ENCODE measurements at regions not wholly inside any gene's neighbourhood (a gene's known extent, or its start where the extent isn't known, plus 50 kb on each side); places are given as distances from the start of the nearest gene placed in this dataset.
"Not testable (repeated sequence)": the region's sequence is repeated elsewhere in the genome, so short reads cannot be mapped to it uniquely, and the experiment has no call there.

DNA sequence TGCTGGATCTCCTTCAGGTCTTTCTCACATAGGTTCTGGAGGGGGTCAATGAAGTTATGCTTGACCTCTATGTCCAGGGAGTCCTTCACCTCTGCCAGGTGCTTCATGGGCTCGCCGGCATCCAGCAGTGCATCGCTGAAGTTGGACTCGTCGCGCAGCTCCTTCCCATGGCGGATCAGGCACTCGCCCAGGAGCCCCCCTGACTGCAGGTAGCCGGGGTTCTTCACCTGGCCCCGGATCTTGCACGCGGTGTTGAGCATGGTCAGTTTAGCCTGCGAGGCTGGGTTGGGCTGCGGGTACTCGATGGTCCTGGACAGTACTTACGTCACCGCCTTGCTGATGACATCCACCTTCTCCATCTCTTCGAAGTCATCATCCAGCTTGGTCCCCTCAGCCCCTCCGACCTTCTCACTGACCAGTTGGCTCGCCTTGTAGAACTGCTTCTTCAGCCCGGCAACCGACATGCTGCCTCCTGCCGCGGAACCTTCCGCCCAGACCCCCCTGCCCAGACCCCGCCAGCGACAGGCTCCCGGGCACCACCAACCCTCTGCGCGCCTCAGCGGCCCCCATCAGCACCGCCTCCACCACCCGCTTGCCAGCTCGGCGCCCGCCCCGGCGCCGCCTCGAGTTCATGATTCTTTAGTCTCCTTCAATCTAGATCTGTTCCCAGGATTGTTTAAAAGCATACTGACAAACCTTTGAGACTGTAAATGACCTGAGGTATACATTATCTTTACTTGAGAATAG is 99.8 kb downstream of the KPNA2 start:
- DNase-seq (ENCODE audit: low spot score) (no peak), FAIRE-seq (no peak)

GRCh38 chr17:68141050-68141449 is 105.5 kb downstream of the KPNA2 start:
- FAIRE-seq (no peak), DNase-seq (ENCODE audit: low spot score) (no peak)

GRCh38 chr17:68142595-68142994 is 105.2 kb upstream of the AMZ2 start:
- DNase-seq (ENCODE audit: low spot score) (no peak), FAIRE-seq (no peak)

- no peak for FAIRE-seq
- DNase-seq (ENCODE audit: low spot score) = no peak
Measured at GRCh38 chr17:68143425-68143824, 104.4 kb upstream of the AMZ2 start.

GRCh38 chr17:68145088-68145487 is 102.8 kb upstream of the AMZ2 start:
- FAIRE-seq (no peak), DNase-seq (ENCODE audit: low spot score) (no peak)

- DNase-seq (ENCODE audit: low spot score) (no peak), FAIRE-seq (no peak)
Measured at GRCh38 chr17:68148936-68149335, 98.9 kb upstream of the AMZ2 start.

DNA sequence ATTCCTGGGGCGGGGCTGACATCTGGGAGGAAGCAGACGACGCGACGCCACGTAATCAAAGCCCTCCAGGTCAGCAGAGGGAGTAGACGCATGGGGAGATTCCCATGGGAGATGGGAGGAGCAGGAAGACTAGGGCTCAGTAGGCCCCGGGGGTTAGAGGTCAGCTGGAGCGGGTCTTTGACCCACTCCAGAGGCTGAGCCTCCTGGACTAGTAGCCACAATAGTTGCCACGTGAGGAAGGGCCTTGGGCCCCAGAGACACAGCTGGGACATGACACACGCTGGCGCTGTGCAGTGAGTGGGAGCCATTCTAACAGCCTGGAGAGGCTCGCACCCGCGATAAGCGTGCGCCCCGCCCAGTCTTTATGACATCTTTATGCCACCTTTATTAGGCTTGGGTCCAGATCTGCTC is 95.7 kb upstream of the AMZ2 start:
- DNase-seq (ENCODE audit: low spot score) (no peak), FAIRE-seq (no peak)

- DNase-seq (ENCODE audit: low spot score) (no peak), FAIRE-seq (no peak)
Measured at GRCh38 chr17:68155692-68156091, 92.2 kb upstream of the AMZ2 start.

- DNase-seq (ENCODE audit: low spot score) = peak; percentile 62
- peak; percentile 82 for FAIRE-seq
Measured at GRCh38 chr17:68161644-68162428, 86.0 kb upstream of the AMZ2 start.

- DNase-seq (ENCODE audit: low spot score); FAIRE-seq: not testable (repeated sequence)
Measured at GRCh38 chr17:68168273-68169164, 79.3 kb upstream of the AMZ2 start.

DNA sequence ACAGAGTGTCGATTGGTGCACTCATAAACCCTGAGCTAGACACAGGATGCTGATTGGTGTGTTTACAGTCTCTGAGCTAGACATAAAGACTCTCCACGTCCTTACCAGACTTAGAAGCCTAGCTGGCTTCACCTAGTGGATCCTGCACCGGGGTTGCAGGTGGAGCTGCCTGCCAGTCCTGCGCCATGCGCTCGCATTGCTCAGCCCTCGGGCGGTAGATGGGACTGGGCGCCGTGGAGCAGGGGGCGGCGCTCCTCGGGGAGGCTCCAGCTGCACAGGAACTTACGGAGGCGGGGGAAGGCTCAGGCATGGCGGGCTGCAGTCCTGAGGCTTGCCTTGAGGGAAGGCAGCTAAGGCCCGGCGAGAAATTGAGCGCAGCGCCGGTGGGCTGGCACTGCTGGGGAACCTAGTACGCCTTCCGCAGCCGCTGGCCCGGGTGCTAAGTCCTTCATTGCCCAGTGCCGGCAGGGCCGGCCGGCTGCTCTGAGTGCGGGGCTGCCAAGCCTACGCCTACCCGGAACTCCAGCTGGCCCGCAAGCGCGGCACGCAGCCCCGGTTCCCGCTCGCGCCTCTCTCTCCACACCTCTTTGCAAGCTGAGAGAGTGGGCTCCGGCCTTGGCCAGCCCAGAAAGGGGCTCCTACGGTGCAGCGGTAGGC is 78.5 kb upstream of the AMZ2 start:
- DNase-seq (ENCODE audit: low spot score); FAIRE-seq: not testable (repeated sequence)

- no peak for DNase-seq (ENCODE audit: low spot score)
- FAIRE-seq = no peak
Measured at GRCh38 chr17:68169840-68170239, 78.0 kb upstream of the AMZ2 start.

- FAIRE-seq = no peak
- no peak for DNase-seq (ENCODE audit: low spot score)
Measured at GRCh38 chr17:68170246-68170645, 77.6 kb upstream of the AMZ2 start.

DNA sequence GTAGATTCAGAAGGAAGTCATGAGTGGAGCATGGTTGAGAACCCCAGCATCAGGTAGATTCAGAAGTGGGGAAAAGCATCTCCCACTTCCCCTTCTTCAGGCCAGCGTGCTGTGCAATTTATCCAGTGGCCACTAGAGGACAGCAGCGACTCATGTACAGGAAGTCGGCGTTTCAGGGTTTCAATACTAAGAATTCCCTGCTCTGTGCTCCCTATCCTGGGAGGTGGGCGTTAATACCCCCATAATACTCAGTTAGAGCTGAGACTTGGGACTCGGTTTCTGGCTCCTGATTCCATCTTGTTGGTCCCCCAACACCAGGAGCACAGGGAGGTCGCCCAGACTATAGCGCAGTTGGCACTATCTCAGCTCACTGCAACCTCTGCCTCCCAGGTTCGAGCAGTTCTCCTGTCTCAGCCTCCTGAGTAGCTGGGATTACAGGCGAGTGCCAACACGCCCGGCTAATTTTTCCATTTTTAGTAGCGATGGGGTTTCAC is 75.3 kb upstream of the AMZ2 start:
- FAIRE-seq = no peak
- peak; percentile 44 for DNase-seq (ENCODE audit: low spot score)

GRCh38 chr17:68175416-68175815 is 72.4 kb upstream of the AMZ2 start:
- no peak for FAIRE-seq
- no peak for DNase-seq (ENCODE audit: low spot score)

DNA sequence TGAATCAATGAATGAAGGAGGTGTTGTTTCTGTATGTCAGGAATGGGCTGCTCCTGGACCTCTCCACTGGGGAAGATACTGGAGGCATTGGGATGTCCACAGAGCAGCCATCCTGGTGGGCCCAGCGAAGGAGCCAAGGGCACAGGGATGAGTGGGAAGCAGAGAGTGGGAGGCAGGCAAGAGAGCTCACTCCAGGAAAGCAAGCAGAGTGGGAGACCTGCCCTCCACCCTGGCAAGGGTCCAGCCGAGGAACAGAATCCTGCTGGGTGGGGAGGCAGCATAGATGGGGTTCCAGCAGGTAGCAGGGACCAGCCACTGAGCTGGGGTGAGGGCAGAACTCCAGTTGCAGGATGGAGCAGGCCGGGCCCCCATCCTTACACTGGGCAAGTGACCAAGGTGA is 71.9 kb upstream of the AMZ2 start:
- FAIRE-seq (no peak), DNase-seq (ENCODE audit: low spot score) (no peak)

DNA sequence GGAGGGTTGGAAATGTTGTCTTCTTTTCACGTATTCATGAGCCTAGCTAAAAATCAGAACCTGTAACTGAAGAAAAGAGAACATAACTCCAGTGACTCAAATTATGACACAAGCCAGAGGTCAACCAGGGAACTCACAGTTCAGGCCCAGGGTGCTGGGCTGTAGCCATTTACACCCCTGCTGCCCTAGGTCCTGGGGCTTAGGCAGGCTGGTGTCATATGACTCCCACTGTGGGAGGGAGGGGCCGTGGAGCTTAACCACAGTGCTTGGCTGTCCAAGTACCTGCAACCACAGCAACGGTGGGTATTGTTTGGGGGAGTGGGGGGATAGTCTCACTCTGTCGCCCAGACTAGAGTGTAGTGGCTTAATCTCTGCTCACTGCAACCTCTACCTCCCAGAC is 71.1 kb upstream of the AMZ2 start:
- FAIRE-seq = no peak
- DNase-seq (ENCODE audit: low spot score) = no peak

- FAIRE-seq (no peak), DNase-seq (ENCODE audit: low spot score) (no peak)
Measured at GRCh38 chr17:68178831-68179230, 69.0 kb upstream of the AMZ2 start.

DNA sequence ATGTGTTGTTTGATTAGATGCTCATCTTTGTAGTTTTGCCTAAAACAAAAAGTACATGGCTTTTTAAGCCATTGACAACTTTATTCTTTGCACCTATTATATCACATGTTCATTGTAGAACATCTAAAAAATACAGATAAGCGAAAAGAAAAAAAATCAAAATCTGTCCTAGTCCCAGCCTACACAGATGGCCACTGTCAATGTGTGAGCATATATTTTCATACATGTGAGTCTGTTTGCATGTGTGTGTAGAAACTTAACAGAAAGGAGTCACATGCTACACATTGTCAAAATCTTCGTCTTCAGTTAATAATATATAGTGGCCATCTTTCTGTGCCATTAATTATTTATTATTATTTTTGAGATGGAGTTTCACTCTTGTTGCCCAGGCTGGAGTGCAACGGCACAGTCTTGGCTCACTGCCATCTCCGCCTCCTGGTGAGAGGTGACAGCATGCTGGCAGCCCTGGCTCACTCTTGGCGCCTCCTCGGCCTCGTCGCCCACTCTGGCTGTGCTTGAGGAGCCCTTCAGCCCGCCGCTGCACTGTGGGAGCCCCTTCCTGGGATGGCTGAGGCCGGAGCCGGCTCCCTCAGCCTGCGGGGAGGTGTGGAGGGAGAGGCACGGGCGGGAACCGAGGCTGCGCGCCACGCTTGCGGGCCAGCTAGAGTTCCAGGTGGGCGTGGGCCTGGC is 68.5 kb upstream of the AMZ2 start:
- FAIRE-seq (no peak), DNase-seq (ENCODE audit: low spot score) (no peak)

DNA sequence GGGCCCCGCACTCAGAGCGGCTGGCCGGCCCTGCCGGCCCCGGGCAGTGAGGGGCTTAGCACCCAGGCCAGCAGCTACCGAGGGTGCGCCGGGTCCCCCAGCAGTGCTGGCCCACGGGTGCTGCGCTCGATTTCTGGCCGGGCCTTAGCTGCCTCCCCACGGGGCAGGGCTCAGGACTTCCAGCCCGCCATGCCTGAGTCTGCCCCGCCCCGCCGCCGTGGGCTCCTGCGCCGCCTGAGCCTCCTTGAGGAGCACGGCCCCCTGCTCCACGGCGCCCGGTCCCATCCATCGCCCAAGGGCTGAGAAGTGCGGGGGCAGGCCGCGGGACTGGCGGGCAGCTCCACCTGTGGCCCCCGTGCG is 67.9 kb upstream of the AMZ2 start:
- FAIRE-seq (no peak), DNase-seq (ENCODE audit: low spot score) (no peak)

GRCh38 chr17:68182011-68182306 is 65.9 kb upstream of the AMZ2 start:
- DNase-seq (ENCODE audit: low spot score) (no peak), FAIRE-seq (no peak)

All from RCC 7860 (cell line).